Activated T-cell treated with anti-CD3 and anti-CD28 coated beads, Interleukin-2, amount 50 U/mL, for 24 hours (primary cell): ENCODE measurements at regions not wholly inside any gene's neighbourhood (a gene's known extent, or its start where the extent isn't known, plus 50 kb on each side); places are given as distances from the start of the nearest gene placed in this dataset.

Experiments used
- DNase-seq: peaks from one replicate; pipeline ENCODE4 v3.0.0-alpha.2; 2020
- H3K27ac Mint-ChIP-seq: 2 replicates; pipeline ENCODE4 v1.8.0; 2020; ENCODE audit warnings: mild to moderate bottlenecking, mixed read lengths
- H3K27me3 Mint-ChIP-seq: 2 replicates; pipeline ENCODE4 v1.8.0; 2020; ENCODE audit warnings: mixed read lengths
- H3K36me3 Mint-ChIP-seq: 2 replicates; pipeline ENCODE4 v1.8.0; 2020; ENCODE audit warnings: low read depth, mixed read lengths
- H3K4me1 Mint-ChIP-seq: 2 replicates; pipeline ENCODE4 v1.8.0; 2020; ENCODE audit warnings: low read depth, mixed read lengths
- H3K4me3 Mint-ChIP-seq: 2 replicates; pipeline ENCODE4 v1.8.0; 2020; ENCODE audit warnings: mild to moderate bottlenecking, moderate library complexity, mixed read lengths
- H3K9me3 Mint-ChIP-seq: 2 replicates; pipeline ENCODE4 v1.8.0; 2020; ENCODE audit warnings: mixed read lengths

GRCh38 chr15:59741274-59741906 lies 52.3 kb upstream of the BNIP2 start:
- no peak overlapping the region for H3K4me3 Mint-ChIP-seq
- no peaks in the 10 kb centered on the region for H3K36me3 Mint-ChIP-seq
- H3K27ac Mint-ChIP-seq: no peak overlapping the region
- peaks cover 11% of the 10 kb centered on the region for H3K9me3 Mint-ChIP-seq
- peaks cover 23% of the 10 kb centered on the region for H3K27me3 Mint-ChIP-seq
- no peaks in the 10 kb centered on the region for H3K4me1 Mint-ChIP-seq
- DNase-seq: no peak

- Mint-ChIP-seq H3K36me3 (no peaks in the 10 kb centered on the region), H3K27me3 (peaks cover 20% of the 10 kb centered on the region), H3K4me3 (no peak overlapping the region)
Measured at GRCh38 chr15:59739557-59740186, 50.6 kb upstream of the BNIP2 start.

More at GRCh38 chr15:59739557-59740186, 50.6 kb upstream of the BNIP2 start:
- Mint-ChIP-seq H3K9me3 (peaks cover 11% of the 10 kb centered on the region), H3K4me1 (no peaks in the 10 kb centered on the region), H3K27ac (no peak overlapping the region)
- no peak for DNase-seq
